ENCODE measurements at regions not wholly inside any gene's neighbourhood (a gene's known extent, or its start where the extent isn't known, plus 50 kb on each side); places are given as distances from the start of the nearest gene placed in this dataset.
A peak's percentile ranks its signal among the peaks of the same experiment; 100 is the strongest.

DNA sequence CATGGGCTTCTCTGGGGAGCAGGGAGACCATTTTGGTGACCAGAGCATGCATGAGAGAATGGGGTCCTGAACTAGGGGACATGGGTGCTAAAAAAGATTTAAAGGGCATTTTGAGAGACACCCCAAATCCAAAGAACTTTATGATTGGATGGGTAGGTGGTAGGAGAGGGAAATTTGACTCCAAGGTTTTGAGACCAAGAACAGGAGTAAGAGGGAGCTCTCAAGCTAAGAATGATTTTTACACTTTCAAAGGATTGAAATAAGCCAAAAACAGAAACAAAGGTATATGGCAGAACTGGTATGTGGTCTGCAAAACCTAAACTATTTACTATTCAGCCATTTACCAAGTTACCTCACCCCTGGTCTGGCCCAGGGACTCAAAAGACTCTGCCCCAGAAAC lies 318.2 kb upstream of the CLINT1 start:
- Histone ChIP-seq H3K9me3 (ENCODE audit: low read length) (no peaks in the 10 kb centered on the region), H3K4me3 (ENCODE audit: low read depth, low read length, poor library complexity, severe bottlenecking) (no peak overlapping the region), H4K20me1 (ENCODE audit: insufficient read depth, low read length) (no peaks in the 10 kb centered on the region), H3K4me2 (ENCODE audit: low read length) (0 out of 2 replicates have a peak overlapping the region, but pooled peaks have one; percentile 4), H3K4me1 (ENCODE audit: insufficient read depth, low read length, poor library complexity, severe bottlenecking) (peaks cover 36% of the 10 kb centered on the region), H2AFZ (ENCODE audit: low read length) (no peak overlapping the region), H3K36me3 (ENCODE audit: insufficient read depth, low read length) (no peaks in the 10 kb centered on the region), H3K9me2 (ENCODE audit: insufficient read depth, low read length) (no peaks in the 10 kb centered on the region), H3K27ac (ENCODE audit: low read depth, low read length, poor library complexity, severe bottlenecking) (no peak overlapping the region), H3K79me2 (ENCODE audit: insufficient read depth, low read depth, low read length) (no peaks in the 10 kb centered on the region)
- TF ChIP-seq EZH2phosphoT487 (IDR thresholded peaks at IDR 0.05; ENCODE audit: borderline replicate concordance, low read depth, low read length) = no peak
- TF ChIP-seq, protein P1, sequence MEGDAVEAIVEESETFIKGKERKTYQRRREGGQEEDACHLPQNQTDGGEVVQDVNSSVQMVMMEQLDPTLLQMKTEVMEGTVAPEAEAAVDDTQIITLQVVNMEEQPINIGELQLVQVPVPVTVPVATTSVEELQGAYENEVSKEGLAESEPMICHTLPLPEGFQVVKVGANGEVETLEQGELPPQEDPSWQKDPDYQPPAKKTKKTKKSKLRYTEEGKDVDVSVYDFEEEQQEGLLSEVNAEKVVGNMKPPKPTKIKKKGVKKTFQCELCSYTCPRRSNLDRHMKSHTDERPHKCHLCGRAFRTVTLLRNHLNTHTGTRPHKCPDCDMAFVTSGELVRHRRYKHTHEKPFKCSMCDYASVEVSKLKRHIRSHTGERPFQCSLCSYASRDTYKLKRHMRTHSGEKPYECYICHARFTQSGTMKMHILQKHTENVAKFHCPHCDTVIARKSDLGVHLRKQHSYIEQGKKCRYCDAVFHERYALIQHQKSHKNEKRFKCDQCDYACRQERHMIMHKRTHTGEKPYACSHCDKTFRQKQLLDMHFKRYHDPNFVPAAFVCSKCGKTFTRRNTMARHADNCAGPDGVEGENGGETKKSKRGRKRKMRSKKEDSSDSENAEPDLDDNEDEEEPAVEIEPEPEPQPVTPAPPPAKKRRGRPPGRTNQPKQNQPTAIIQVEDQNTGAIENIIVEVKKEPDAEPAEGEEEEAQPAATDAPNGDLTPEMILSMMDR (conservative IDR thresholded peaks at IDR 0.05; ENCODE audit: low read length) = peak; percentile 42; the same call in 1 of the 2 replicates
- no TSS peak for BruUV-seq (replicated peaks)
- ChIA-PET CTCF (ENCODE audit: unreplicated experiment) (interaction anchor here (0.9 to 2.0 kb wide), 4 partner anchors 20 to 930 kb away, joined by 3 to 4 read pairs (median 3); no protein-coding TSS in a partner anchor), POLR2A (interaction anchor here (1.0 to 1.4 kb wide), 2 partner anchors 14 to 500 kb away, joined by 3 to 5 read pairs; no protein-coding TSS in a partner anchor)
- intact Hi-C loops (cut with micrococcal nuclease; ENCODE audit: unreplicated experiment) = loop anchor here (5.0 kb wide), 5 partner anchors 50 to 780 kb away; no protein-coding TSS in a partner anchor
- DNase-seq (ENCODE audit: low spot score) = no peak

DNA sequence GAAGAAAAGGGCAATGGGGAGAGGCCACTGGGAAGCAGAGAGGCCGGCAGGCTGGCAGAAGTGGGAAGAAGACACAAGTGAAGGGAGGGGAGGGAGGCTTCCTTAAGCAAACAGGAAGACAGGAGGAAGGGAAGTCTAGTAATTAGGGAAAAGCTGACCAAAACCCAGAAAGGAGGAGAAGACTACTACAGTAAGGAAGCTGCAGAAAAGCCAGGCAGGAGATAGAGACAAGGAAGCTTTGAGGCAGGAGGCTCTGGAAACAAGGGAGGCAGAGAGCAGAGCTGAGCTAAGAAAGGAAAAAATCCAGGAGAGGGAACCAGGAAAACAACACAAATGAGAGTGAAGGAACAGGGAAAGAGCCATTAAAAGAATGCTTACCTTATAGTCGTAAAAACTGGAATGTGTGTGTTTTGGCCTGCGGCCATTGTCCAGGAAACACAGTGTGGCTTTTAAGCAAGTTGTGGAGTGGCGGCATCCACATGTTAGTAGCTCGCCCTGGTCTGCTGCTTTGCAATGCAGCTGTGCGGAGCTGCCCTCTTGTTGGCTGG lies 317.1 kb upstream of the CLINT1 start:
- no peak for DNase-seq (ENCODE audit: low spot score)
- Histone ChIP-seq H4K20me1 (ENCODE audit: insufficient read depth, low read length) (no peaks in the 10 kb centered on the region), H3K4me3 (ENCODE audit: low read depth, low read length, poor library complexity, severe bottlenecking) (no peak overlapping the region), H3K27ac (ENCODE audit: low read depth, low read length, poor library complexity, severe bottlenecking) (no peak overlapping the region), H3K36me3 (ENCODE audit: insufficient read depth, low read length) (no peaks in the 10 kb centered on the region), H2AFZ (ENCODE audit: low read length) (no peak overlapping the region; the same call in 1 of the 2 replicates), H3K9me2 (ENCODE audit: insufficient read depth, low read length) (no peaks in the 10 kb centered on the region), H3K4me2 (ENCODE audit: low read length) (peak overlapping the region; percentile 44), H3K4me1 (ENCODE audit: insufficient read depth, low read length, poor library complexity, severe bottlenecking) (peaks cover 41% of the 10 kb centered on the region), H3K9me3 (ENCODE audit: low read length) (no peaks in the 10 kb centered on the region), H3K79me2 (ENCODE audit: insufficient read depth, low read depth, low read length) (no peaks in the 10 kb centered on the region)
- ChIA-PET POLR2A (interaction anchor here (0.6 to 1.9 kb wide), 6 partner anchors 15 to 956 kb away, joined by 3 to 8 read pairs (median 4); no protein-coding TSS in a partner anchor), CTCF (ENCODE audit: unreplicated experiment) (interaction anchor here (0.6 to 2.4 kb wide), 8 partner anchors 78 to 931 kb away, joined by 3 to 8 read pairs (median 4); no protein-coding TSS in a partner anchor)
- no TSS peak for BruUV-seq (replicated peaks)
- intact Hi-C loops (cut with micrococcal nuclease; ENCODE audit: unreplicated experiment) = loop anchor here (1.0 to 5.0 kb wide), 13 partner anchors 18 to 957 kb away; no protein-coding TSS in a partner anchor
- TF ChIP-seq EZH2phosphoT487 (IDR thresholded peaks at IDR 0.05; ENCODE audit: borderline replicate concordance, low read depth, low read length) = no peak

DNA sequence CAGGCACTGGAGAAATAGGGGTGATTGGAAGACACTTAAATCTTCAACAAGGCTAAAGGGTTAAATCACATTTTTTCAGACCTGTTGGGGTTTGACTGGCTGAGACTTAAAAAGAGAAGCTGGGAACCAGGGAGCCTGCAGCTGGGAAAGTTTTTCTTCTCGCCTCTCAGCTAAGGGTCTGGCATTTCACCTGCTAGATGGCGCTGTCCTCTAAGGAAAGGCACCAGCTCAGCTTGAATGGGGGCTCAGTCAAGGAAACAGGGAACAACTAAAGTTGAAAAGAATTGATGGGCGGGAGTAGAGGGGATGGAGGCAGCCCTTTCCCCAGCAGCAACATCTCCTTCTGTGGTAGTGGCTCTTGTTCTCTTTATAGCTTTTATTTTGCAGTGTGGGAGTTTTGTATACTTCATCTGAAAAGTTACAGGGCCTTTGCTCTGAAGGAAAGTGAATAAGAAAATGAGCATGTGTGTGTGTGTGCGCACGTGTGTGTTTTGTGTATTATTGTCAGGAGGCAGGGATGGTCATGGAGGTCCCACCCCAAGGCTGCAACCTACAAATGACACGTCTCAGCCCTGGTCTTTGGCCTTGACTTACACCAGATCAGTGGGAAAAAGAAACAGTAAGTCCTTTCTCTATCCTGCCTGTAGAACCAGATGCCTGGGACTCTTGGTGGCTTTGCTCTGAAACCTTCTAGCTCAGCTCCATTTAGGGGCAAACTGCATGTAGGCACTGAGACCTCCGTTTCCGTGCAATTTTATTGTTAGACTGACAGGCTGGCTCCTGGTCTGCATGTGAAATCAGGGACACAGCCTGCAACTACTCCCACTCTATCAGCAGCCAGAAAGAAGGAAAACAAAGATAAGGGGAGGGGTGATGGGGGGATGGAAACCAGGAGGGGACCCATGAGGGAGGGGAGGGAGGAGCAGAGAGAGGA lies 316.2 kb upstream of the CLINT1 start:
- ChIA-PET POLR2A (interaction anchor here (0.6 to 1.9 kb wide), 18 partner anchors 18 to 957 kb away, joined by 3 to 8 read pairs (median 4); no protein-coding TSS in a partner anchor), CTCF (ENCODE audit: unreplicated experiment) (interaction anchor here (0.6 to 2.4 kb wide), 5 partner anchors 100 to 637 kb away, joined by 3 to 9 read pairs (median 7); no protein-coding TSS in a partner anchor)
- Histone ChIP-seq H3K36me3 (ENCODE audit: insufficient read depth, low read length) (no peaks in the 10 kb centered on the region), H3K4me2 (ENCODE audit: low read length) (peak overlapping the region; percentile 44), H3K4me3 (ENCODE audit: low read depth, low read length, poor library complexity, severe bottlenecking) (no peak overlapping the region), H2AFZ (ENCODE audit: low read length) (peak overlapping the region; percentile 45; the same call in 1 of the 2 replicates), H3K27ac (ENCODE audit: low read depth, low read length, poor library complexity, severe bottlenecking) (peak overlapping the region; percentile 31), H3K79me2 (ENCODE audit: insufficient read depth, low read depth, low read length) (no peaks in the 10 kb centered on the region), H4K20me1 (ENCODE audit: insufficient read depth, low read length) (no peaks in the 10 kb centered on the region), H3K9me3 (ENCODE audit: low read length) (no peaks in the 10 kb centered on the region), H3K4me1 (ENCODE audit: insufficient read depth, low read length, poor library complexity, severe bottlenecking) (peaks cover 49% of the 10 kb centered on the region), H3K9me2 (ENCODE audit: insufficient read depth, low read length) (no peaks in the 10 kb centered on the region)
- BruUV-seq (replicated peaks) = no TSS peak
- peak; percentile 90 for DNase-seq (ENCODE audit: low spot score)
- TF ChIP-seq, protein P1 (conservative IDR thresholded peaks at IDR 0.05; ENCODE audit: low read length) = peak; percentile 95
- TF ChIP-seq EZH2phosphoT487 (IDR thresholded peaks at IDR 0.05; ENCODE audit: borderline replicate concordance, low read depth, low read length) = no peak
- intact Hi-C loops (cut with micrococcal nuclease; ENCODE audit: unreplicated experiment) = loop anchor here (1.0 to 5.0 kb wide), 14 partner anchors 19 to 958 kb away; no protein-coding TSS in a partner anchor
